ENCODE measurements at regions not wholly inside any gene's neighbourhood (a gene's known extent, or its start where the extent isn't known, plus 50 kb on each side); places are given as distances from the start of the nearest gene placed in this dataset.
A peak's percentile ranks its signal among the peaks of the same experiment; 100 is the strongest.

- Histone ChIP-seq H3K4me1 (no peaks in the 10 kb centered on the region), H3K36me3 (no peaks in the 10 kb centered on the region), H3K27me3 (no peaks in the 10 kb centered on the region), H3K9me3 (peaks cover 10% of the 10 kb centered on the region), H3K4me3 (no peak overlapping the region), H3K27ac (no peak overlapping the region)
- DNase-seq (ENCODE audit: extremely low spot score in 2 of 2) = peak; percentile 49 to 90
- intact Hi-C loops (cut with DNase I) = loop anchor here (5.0 kb wide), 1 partner anchor 1234 kb away; no protein-coding TSS in a partner anchor
- TF ChIP-seq POLR2A (IDR thresholded peaks at IDR 0.05) (no peak), CTCF (IDR thresholded peaks at IDR 0.05) (no peak), POLR2AphosphoS5 (IDR thresholded peaks at IDR 0.05; ENCODE audit: insufficient read depth in 1 of 2, low read depth in 1 of 2) (no peak)
These were observed 379.4 kb downstream of the ALG10 start for GRCh38 chr12:34401659-34402227.

GRCh38 chr12:34402228-34402898, 380.1 kb downstream of the ALG10 start:
- no peak overlapping the region for H3K27ac ChIP-seq

GRCh38 chr12:34402899-34403705, 380.8 kb downstream of the ALG10 start:
- Histone ChIP-seq H3K4me1 (no peaks in the 10 kb centered on the region), H3K36me3 (no peaks in the 10 kb centered on the region), H3K9me3 (peaks cover 15% of the 10 kb centered on the region), H3K27me3 (no peaks in the 10 kb centered on the region), H3K27ac (no peak overlapping the region), H3K4me3 (no peak overlapping the region)
- TF ChIP-seq CTCF (IDR thresholded peaks at IDR 0.05) (no peak), POLR2A (IDR thresholded peaks at IDR 0.05) (no peak)
- peak; percentile 76 to 77 for DNase-seq (ENCODE audit: extremely low spot score in 2 of 2)
- intact Hi-C loops (cut with DNase I) = loop anchor here (5.0 kb wide), 1 partner anchor 1236 kb away; no protein-coding TSS in a partner anchor

More at GRCh38 chr12:34402228-34402898, 380.1 kb downstream of the ALG10 start:
- Histone ChIP-seq H3K9me3 (peaks cover 14% of the 10 kb centered on the region), H3K4me1 (no peaks in the 10 kb centered on the region), H3K27me3 (no peaks in the 10 kb centered on the region), H3K4me3 (no peak overlapping the region), H3K36me3 (no peaks in the 10 kb centered on the region)
- TF ChIP-seq POLR2A (IDR thresholded peaks at IDR 0.05) (no peak), POLR2AphosphoS5 (IDR thresholded peaks at IDR 0.05; ENCODE audit: insufficient read depth in 1 of 2, low read depth in 1 of 2) (no peak)
- peak; percentile 61 to 82 for DNase-seq (ENCODE audit: extremely low spot score in 2 of 2)
- intact Hi-C loops (cut with DNase I) = loop anchor here (5.0 kb wide), 1 partner anchor 1235 kb away; no protein-coding TSS in a partner anchor

- no peaks in the 10 kb centered on the region for H3K4me1 ChIP-seq
- intact Hi-C loops (cut with DNase I) = loop anchor here (5.0 kb wide), 1 partner anchor 1237 kb away; no protein-coding TSS in a partner anchor
- no peaks in the 10 kb centered on the region for H3K36me3 ChIP-seq
- TF ChIP-seq POLR2AphosphoS5 (IDR thresholded peaks at IDR 0.05; ENCODE audit: insufficient read depth in 1 of 2, low read depth in 1 of 2) (no peak), CTCF (IDR thresholded peaks at IDR 0.05) (no peak), POLR2A (IDR thresholded peaks at IDR 0.05) (no peak)
- no peak overlapping the region for H3K27ac ChIP-seq
- H3K9me3 ChIP-seq = peaks cover 18% of the 10 kb centered on the region
- no peaks in the 10 kb centered on the region for H3K27me3 ChIP-seq
- no peak overlapping the region for H3K4me3 ChIP-seq
- DNase-seq (ENCODE audit: extremely low spot score in 2 of 2) = peak; percentile 69 to 72
These were observed 381.5 kb downstream of the ALG10 start for GRCh38 chr12:34403706-34404376.

All from vagina (tissue), 2 donors.